Naive thymus-derived CD8-positive, alpha-beta T cell (primary cell): ENCODE measurements at regions not wholly inside any gene's neighbourhood (a gene's known extent, or its start where the extent isn't known, plus 50 kb on each side); places are given as distances from the start of the nearest gene placed in this dataset.

Experiments used
- ATAC-seq, 2 donors: fragments of 150-1000 bp; cut with Tn5 transposase in 1 of 2; sonication (Bioruptor Pico), chemical (Tn5 transposase) in 1 of 2; 1 replicate in 1 of 2; 2 replicates in 1 of 2; pipeline ENCODE4 v1.10.0; 2021; ENCODE audit warnings: mild to moderate bottlenecking in 2 of 2, moderate library complexity in 2 of 2
- POLR2A ChIA-PET: fragments of 350-600 bp; sonication (Branson Sonifier 250); formaldehyde crosslinking; loops from one replicate; lab custom pipeline; 2021; ENCODE audit warnings: antibody characterized with exemption; lab: Charles Lee
- DNase-seq, 10 donors: peaks; one replicate each; pipeline versions ENCODE4 v3.0.0 to v3.0.0-alpha.2; 2020 to 2022
- H3K27ac Mint-ChIP-seq, 10 donors: one replicate each; pipeline ENCODE4 v1.8.0; 2020 to 2022; ENCODE audit warnings: mild to moderate bottlenecking in 10 of 10, mixed read lengths in 10 of 10, moderate library complexity in 4 of 10, inconsistent platforms in 1 of 10
- H3K27me3 Mint-ChIP-seq, 5 donors: one replicate each; pipeline ENCODE4 v1.8.0; 2021 to 2022; ENCODE audit warnings: mixed read lengths in 5 of 5
- H3K36me3 Mint-ChIP-seq, 3 donors: one replicate each; pipeline ENCODE4 v1.8.0; 2020 to 2022; ENCODE audit warnings: mixed read lengths in 3 of 3, mild to moderate bottlenecking in 2 of 3, inconsistent platforms in 1 of 3
- H3K4me1 Mint-ChIP-seq, 4 donors: one replicate each; pipeline ENCODE4 v1.8.0; 2021 to 2022; ENCODE audit warnings: mixed read lengths in 4 of 4
- H3K4me3 Mint-ChIP-seq, 10 donors: one replicate each; pipeline ENCODE4 v1.8.0; 2020 to 2022; ENCODE audit warnings: mild to moderate bottlenecking in 10 of 10, mixed read lengths in 10 of 10, moderate library complexity in 6 of 10, inconsistent platforms in 1 of 10
- H3K9me3 Mint-ChIP-seq, 9 donors: one replicate each; pipeline ENCODE4 v1.8.0; 2020 to 2022; ENCODE audit warnings: mixed read lengths in 9 of 9, mild to moderate bottlenecking in 3 of 9, inconsistent platforms in 1 of 9, moderate library complexity in 1 of 9

DNA sequence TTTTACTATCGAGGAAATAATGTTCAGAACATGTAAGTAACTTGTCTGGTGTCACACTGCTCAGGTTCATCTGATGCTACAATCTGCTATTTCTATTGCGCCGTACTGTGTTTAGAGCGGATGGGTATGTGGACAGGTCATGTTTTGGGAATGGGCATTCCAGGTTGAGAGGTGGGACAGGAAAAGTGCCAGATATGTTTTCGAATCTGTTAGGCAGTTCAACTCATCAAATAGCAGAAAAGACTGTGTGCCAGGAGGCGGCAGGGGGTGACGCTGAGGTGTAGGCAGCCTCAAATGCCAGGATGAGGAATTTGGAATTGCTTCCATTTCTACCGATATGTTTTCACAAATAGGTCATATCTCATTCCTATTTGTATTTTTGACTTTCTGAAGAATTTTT lies 123.8 kb downstream of the HRH4 start:
- Mint-ChIP-seq H3K4me3 (no peak overlapping the region), H3K4me1 (no peaks in the 10 kb centered on the region), H3K9me3 (no peaks in the 10 kb centered on the region), H3K27me3 (peaks cover 4 to 40% (median 21%) of the 10 kb centered on the region in 5 donors), H3K36me3 (no peaks in the 10 kb centered on the region), H3K27ac (no peak overlapping the region)
- ATAC-seq (no peak), DNase-seq (no peak)
- POLR2A ChIA-PET: no interaction called here

DNA sequence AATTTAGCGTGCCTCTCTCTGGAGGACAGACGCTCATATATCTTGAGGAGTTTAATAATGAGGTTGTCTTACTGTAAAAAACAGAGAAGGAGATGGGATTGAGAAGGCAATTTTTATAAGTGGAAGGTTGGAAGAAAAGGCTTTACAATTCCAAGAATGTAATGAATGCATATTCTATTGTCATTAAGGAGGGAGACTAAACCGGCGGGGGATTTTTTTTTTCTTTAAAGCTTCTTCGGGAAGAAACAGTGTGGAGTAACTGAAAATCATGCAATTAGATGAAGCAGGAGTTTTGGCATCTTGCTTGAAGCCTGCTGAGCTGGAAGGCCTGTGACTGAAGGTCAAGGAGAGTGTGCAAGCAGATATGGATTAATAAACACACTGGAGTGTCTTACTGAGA lies 124.4 kb downstream of the HRH4 start:
- Mint-ChIP-seq H3K4me1 (no peaks in the 10 kb centered on the region), H3K4me3 (no peak overlapping the region), H3K36me3 (no peaks in the 10 kb centered on the region), H3K9me3 (no peaks in the 10 kb centered on the region), H3K27me3 (peaks cover 3 to 38% (median 17%) of the 10 kb centered on the region in 5 donors), H3K27ac (no peak overlapping the region)
- ATAC-seq: no peak
- POLR2A ChIA-PET: no interaction called here
- no peak for DNase-seq

DNA sequence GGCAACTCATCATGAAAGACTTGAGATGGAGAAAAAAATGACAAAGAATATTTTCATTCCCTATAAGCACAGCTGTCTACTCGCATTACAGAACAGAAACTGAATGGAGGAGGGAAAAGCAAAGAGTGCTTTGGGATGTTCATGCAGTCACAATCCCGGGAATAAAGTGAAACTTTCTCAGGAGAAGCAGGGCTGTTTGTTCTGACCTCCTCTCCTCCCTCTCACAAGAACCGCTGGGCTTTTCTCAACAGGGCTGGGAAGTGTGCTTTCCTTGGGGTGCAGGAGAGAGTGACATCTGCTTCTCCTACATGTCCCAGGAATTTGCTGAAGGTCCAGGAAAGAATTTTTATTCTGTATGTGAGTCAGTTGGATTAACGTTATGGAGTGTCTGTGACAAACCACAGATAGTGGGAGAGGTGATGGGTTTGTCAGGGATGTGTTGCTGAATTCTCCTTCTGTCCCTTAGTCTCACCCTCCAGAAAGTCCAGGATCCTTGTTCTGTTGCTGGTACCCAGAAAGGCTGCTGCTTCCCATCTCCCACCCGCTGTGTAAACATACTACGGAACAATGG lies 125.6 kb downstream of the HRH4 start:
- Mint-ChIP-seq H3K27ac (no peak overlapping the region), H3K4me3 (no peak overlapping the region), H3K9me3 (no peaks in the 10 kb centered on the region), H3K27me3 (peaks cover 3 to 37% (median 16%) of the 10 kb centered on the region in 5 donors), H3K4me1 (no peaks in the 10 kb centered on the region), H3K36me3 (no peaks in the 10 kb centered on the region)
- POLR2A ChIA-PET: no interaction called here
- DNase-seq (no peak), ATAC-seq (no peak)

- H3K27ac Mint-ChIP-seq: no peak overlapping the region
- DNase-seq: no peak
- POLR2A ChIA-PET: no interaction called here
- no peaks in the 10 kb centered on the region for H3K9me3 Mint-ChIP-seq
- H3K4me3 Mint-ChIP-seq: no peak overlapping the region
- H3K4me1 Mint-ChIP-seq: no peaks in the 10 kb centered on the region
- H3K36me3 Mint-ChIP-seq: no peaks in the 10 kb centered on the region
- ATAC-seq: no peak
- H3K27me3 Mint-ChIP-seq: peaks cover 3 to 30% (median 17%) of the 10 kb centered on the region in 5 donors
Measured at GRCh38 chr18:24586662-24587360, 126.4 kb downstream of the HRH4 start.

- POLR2A ChIA-PET: no interaction called here
- ATAC-seq (no peak), DNase-seq (no peak)
- H3K27me3 Mint-ChIP-seq: peaks cover 3 to 29% (median 17%) of the 10 kb centered on the region in 5 donors
- no peaks in the 10 kb centered on the region for H3K9me3 Mint-ChIP-seq
- no peaks in the 10 kb centered on the region for H3K4me1 Mint-ChIP-seq
- H3K27ac Mint-ChIP-seq: no peak overlapping the region
- H3K36me3 Mint-ChIP-seq: no peaks in the 10 kb centered on the region
- H3K4me3 Mint-ChIP-seq: no peak overlapping the region
Measured at GRCh38 chr18:24588440-24588839, 128.0 kb downstream of the HRH4 start.

- Mint-ChIP-seq H3K27me3 (peaks cover 0 to 13% (median 7%) of the 10 kb centered on the region in 5 donors), H3K36me3 (no peaks in the 10 kb centered on the region), H3K9me3 (no peaks in the 10 kb centered on the region), H3K4me1 (no peaks in the 10 kb centered on the region), H3K4me3 (no peak overlapping the region), H3K27ac (no peak overlapping the region)
- POLR2A ChIA-PET: no interaction called here
- DNase-seq: no peak
- ATAC-seq: no peak
Measured at GRCh38 chr18:24590946-24591345, 130.5 kb downstream of the HRH4 start.

- DNase-seq (no peak), ATAC-seq (no peak)
- H3K4me1 Mint-ChIP-seq: no peaks in the 10 kb centered on the region
- no peak overlapping the region for H3K27ac Mint-ChIP-seq
- no peaks in the 10 kb centered on the region for H3K36me3 Mint-ChIP-seq
- no peaks in the 10 kb centered on the region for H3K9me3 Mint-ChIP-seq
- POLR2A ChIA-PET: no interaction called here
- peaks cover 3 to 22% (median 6%) of the 10 kb centered on the region in 5 donors for H3K27me3 Mint-ChIP-seq
- no peak overlapping the region for H3K4me3 Mint-ChIP-seq
Measured at GRCh38 chr18:24593401-24593800, 133.0 kb downstream of the HRH4 start.

- no peaks in the 10 kb centered on the region for H3K36me3 Mint-ChIP-seq
- POLR2A ChIA-PET: no interaction called here
- no peak overlapping the region for H3K4me3 Mint-ChIP-seq
- H3K9me3 Mint-ChIP-seq: no peaks in the 10 kb centered on the region
- ATAC-seq (no peak), DNase-seq (no peak)
- H3K27me3 Mint-ChIP-seq: peaks cover 3 to 27% (median 6%) of the 10 kb centered on the region in 5 donors
- no peak overlapping the region for H3K27ac Mint-ChIP-seq
- no peaks in the 10 kb centered on the region for H3K4me1 Mint-ChIP-seq
Measured at GRCh38 chr18:24593886-24594285, 133.4 kb downstream of the HRH4 start.

DNA sequence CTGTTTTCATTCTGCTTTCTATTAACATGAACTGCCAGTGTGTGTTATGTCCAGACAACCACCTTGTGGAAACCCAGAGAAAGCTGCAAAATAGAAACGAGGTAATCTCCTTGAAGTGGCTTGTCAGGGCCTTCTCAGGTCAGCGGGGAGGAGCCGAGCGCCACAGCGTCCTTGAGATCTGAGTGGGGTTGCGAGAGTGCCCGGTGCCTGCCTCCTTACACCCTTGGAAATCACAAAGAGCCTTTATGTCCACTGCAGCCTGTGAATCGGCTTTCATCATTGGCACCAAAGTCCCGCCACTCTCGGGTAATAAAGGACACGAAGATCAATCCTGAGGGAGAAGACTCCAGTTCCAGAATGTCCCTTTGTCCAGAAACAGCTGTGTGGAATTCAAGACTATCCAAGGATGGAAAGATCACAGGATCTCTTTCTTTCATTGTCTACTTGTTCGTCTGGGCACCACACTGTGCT lies 135.2 kb downstream of the HRH4 start:
- Mint-ChIP-seq H3K36me3 (no peaks in the 10 kb centered on the region), H3K4me3 (no peak overlapping the region), H3K9me3 (no peaks in the 10 kb centered on the region), H3K27me3 (peaks cover 3 to 38% (median 10%) of the 10 kb centered on the region in 5 donors), H3K4me1 (no peaks in the 10 kb centered on the region), H3K27ac (no peak overlapping the region)
- no peak for ATAC-seq
- POLR2A ChIA-PET: no interaction called here
- DNase-seq: no peak

GRCh38 chr18:24600076-24600654 lies 139.7 kb downstream of the HRH4 start:
- no peaks in the 10 kb centered on the region for H3K4me1 Mint-ChIP-seq
- no peaks in the 10 kb centered on the region for H3K36me3 Mint-ChIP-seq
- no peak overlapping the region for H3K4me3 Mint-ChIP-seq
- ATAC-seq (no peak), DNase-seq (peak in 3 of 10 donors; percentile 4 to 21 (median 15))
- H3K27ac Mint-ChIP-seq: no peak overlapping the region
- H3K9me3 Mint-ChIP-seq: no peaks in the 10 kb centered on the region
- POLR2A ChIA-PET: no interaction called here
- peaks cover 3 to 38% (median 14%) of the 10 kb centered on the region in 5 donors for H3K27me3 Mint-ChIP-seq

GRCh38 chr18:24601585-24601984 lies 141.1 kb downstream of the HRH4 start:
- no peaks in the 10 kb centered on the region for H3K9me3 Mint-ChIP-seq
- no peak overlapping the region for H3K4me3 Mint-ChIP-seq
- peaks cover 2 to 34% (median 14%) of the 10 kb centered on the region in 5 donors for H3K27me3 Mint-ChIP-seq
- no peak for ATAC-seq
- DNase-seq: no peak
- no peaks in the 10 kb centered on the region for H3K4me1 Mint-ChIP-seq
- POLR2A ChIA-PET: no interaction called here
- H3K27ac Mint-ChIP-seq: no peak overlapping the region
- no peaks in the 10 kb centered on the region for H3K36me3 Mint-ChIP-seq

- no peak overlapping the region for H3K4me3 Mint-ChIP-seq
- ATAC-seq (no peak), DNase-seq (no peak)
- no peaks in the 10 kb centered on the region for H3K4me1 Mint-ChIP-seq
- no peaks in the 10 kb centered on the region for H3K9me3 Mint-ChIP-seq
- no peaks in the 10 kb centered on the region for H3K36me3 Mint-ChIP-seq
- POLR2A ChIA-PET: no interaction called here
- H3K27ac Mint-ChIP-seq: no peak overlapping the region
- H3K27me3 Mint-ChIP-seq: peaks cover 2 to 28% (median 14%) of the 10 kb centered on the region in 5 donors
Measured at GRCh38 chr18:24602201-24602600, 141.8 kb downstream of the HRH4 start.

DNA sequence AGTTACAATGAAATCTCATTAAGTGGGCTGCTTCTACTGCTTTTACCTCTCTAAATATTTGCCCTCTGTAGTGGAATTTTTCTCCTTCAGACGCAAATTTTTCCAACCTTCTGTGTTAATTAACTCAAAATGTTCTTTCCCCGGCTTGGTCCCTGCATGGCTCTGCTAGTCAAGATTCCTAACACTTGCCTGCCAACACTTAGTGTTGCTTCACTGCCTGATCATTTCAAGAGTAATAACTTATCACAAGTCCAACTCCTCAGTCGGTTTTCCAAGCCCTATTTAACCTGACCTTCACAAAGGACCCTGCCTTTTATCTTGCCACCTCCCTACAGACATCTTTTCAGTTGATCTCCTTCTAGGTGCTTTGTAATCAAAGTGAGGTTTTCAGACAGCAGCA lies 142.7 kb downstream of the HRH4 start:
- no peak overlapping the region for H3K27ac Mint-ChIP-seq
- no peak overlapping the region for H3K4me3 Mint-ChIP-seq
- H3K4me1 Mint-ChIP-seq: no peaks in the 10 kb centered on the region
- H3K36me3 Mint-ChIP-seq: no peaks in the 10 kb centered on the region
- no peaks in the 10 kb centered on the region for H3K9me3 Mint-ChIP-seq
- ATAC-seq (no peak), DNase-seq (no peak)
- peaks cover 2 to 18% (median 11%) of the 10 kb centered on the region in 5 donors for H3K27me3 Mint-ChIP-seq
- POLR2A ChIA-PET: no interaction called here
